Neural progenitor cell (in vitro differentiated cells): ENCODE measurements at regions not wholly inside any gene's neighbourhood (a gene's known extent, or its start where the extent isn't known, plus 50 kb on each side); places are given as distances from the start of the nearest gene placed in this dataset.
A peak's percentile ranks its signal among the peaks of the same experiment; 100 is the strongest.

Experiments
- DNase-seq: peaks from one replicate; pipeline ENCODE4 v3.0.0-alpha.2; 2016; ENCODE audit warnings: low spot score
- H2AFZ ChIP-seq: fragments of 200-600 bp; sonication (generic); replicated peaks from 2 replicates; pipeline ENCODE4 v1.6.1; 2016; ENCODE audit warnings: antibody characterized with exemption
- H3F3A ChIP-seq: fragments of 200-600 bp; sonication (generic); 2 replicates; pipeline ENCODE4 v1.6.1; 2016; ENCODE audit warnings: antibody characterized with exemption, low read depth
- H3K27ac ChIP-seq: fragments of 200-600 bp; sonication (generic); 2 replicates; pipeline ENCODE4 v1.5.1; 2016; ENCODE audit warnings: mild to moderate bottlenecking
- H3K27me3 ChIP-seq: fragments of 200-600 bp; sonication (generic); 2 replicates; pipeline ENCODE4 v1.6.1; 2016; ENCODE audit warnings: mild to moderate bottlenecking, moderate library complexity
- H3K36me3 ChIP-seq: fragments of 200-600 bp; sonication (generic); 2 replicates; pipeline ENCODE4 v1.5.1; 2016
- H3K4me1 ChIP-seq: fragments of 200-600 bp; sonication (generic); 2 replicates; pipeline ENCODE4 v1.6.1; 2016; ENCODE audit warnings: mixed run types
- H3K4me2 ChIP-seq: fragments of 200-600 bp; sonication (generic); 2 replicates; pipeline ENCODE4 v1.6.1; 2016
- H3K4me3 ChIP-seq: fragments of 200-600 bp; sonication (generic); 2 replicates; pipeline ENCODE4 v1.5.1; 2016
- H3K79me2 ChIP-seq: fragments of 200-600 bp; sonication (generic); 2 replicates; pipeline ENCODE4 v1.6.1; 2016; ENCODE audit warnings: low read depth
- H3K9ac ChIP-seq: fragments of 200-600 bp; sonication (generic); 2 replicates; pipeline ENCODE4 v1.6.1; 2016
- H3K9me3 ChIP-seq: fragments of 200-600 bp; sonication (generic); 2 replicates; pipeline ENCODE4 v1.5.1; 2016; ENCODE audit warnings: low read depth
- H4K20me1 ChIP-seq: fragments of 200-600 bp; sonication (generic); 2 replicates; pipeline ENCODE4 v1.6.1; 2016; ENCODE audit warnings: low read depth
- H3K27ac Mint-ChIP-seq: 3 replicates; pipeline ENCODE4 v1.8.0; 2021; ENCODE audit warnings: mixed read lengths
- H3K27me3 Mint-ChIP-seq: 2 replicates; pipeline ENCODE4 v1.8.0; 2022; ENCODE audit warnings: low read depth, mild to moderate bottlenecking, inconsistent platforms, moderate library complexity, mixed read lengths; ENCODE audit not compliant: insufficient read depth
- H3K36me3 Mint-ChIP-seq: 3 replicates; pipeline ENCODE4 v1.8.0; 2021; ENCODE audit warnings: mixed read lengths
- H3K4me1 Mint-ChIP-seq: 3 replicates; pipeline ENCODE4 v1.8.0; 2021; ENCODE audit warnings: mixed read lengths
- H3K4me3 Mint-ChIP-seq: 3 replicates; pipeline ENCODE4 v1.8.0; 2021; ENCODE audit warnings: mild to moderate bottlenecking, moderate library complexity, mixed read lengths
- H3K9me3 Mint-ChIP-seq: 3 replicates; pipeline ENCODE4 v1.8.0; 2020; ENCODE audit warnings: mixed read lengths
- CTCF ChIP-seq: fragments of 200-600 bp; sonication (generic); IDR thresholded peaks from 2 replicates; pipeline ENCODE4 v1.5.1; 2017; ENCODE audit warnings: antibody characterized with exemption, mild to moderate bottlenecking
- EZH2 ChIP-seq: fragments of 200-600 bp; sonication (generic); IDR thresholded peaks from 2 replicates; pipeline ENCODE4 v1.6.1; 2017; ENCODE audit warnings: antibody characterized with exemption, mild to moderate bottlenecking, moderate library complexity
- EZH2phosphoT487 ChIP-seq: fragments of 200-600 bp; sonication (generic); IDR thresholded peaks from 2 replicates; pipeline ENCODE4 v1.6.1; 2017; ENCODE audit warnings: antibody characterized with exemption

- no peak overlapping the region for H2AFZ ChIP-seq
- Mint-ChIP-seq H3K4me1 (peaks cover 9% of the 10 kb centered on the region), H3K36me3 (no peaks in the 10 kb centered on the region), H3K27ac (no peak overlapping the region), H3K27me3 (peaks cover 10% of the 10 kb centered on the region), H3K4me3 (no peak overlapping the region), H3K9me3 (peaks cover 2% of the 10 kb centered on the region)
- no peak overlapping the region for H3K4me3 ChIP-seq
- TF ChIP-seq CTCF (no peak), EZH2 (no peak), EZH2phosphoT487 (no peak)
- H3K9me3 ChIP-seq, result no peaks in the 10 kb centered on the region
- peak overlapping the region; percentile 10 for H3K4me2 ChIP-seq
- no peaks in the 10 kb centered on the region for H3K27me3 ChIP-seq
- H3K36me3 ChIP-seq, result no peaks in the 10 kb centered on the region
- H4K20me1 ChIP-seq, result peaks cover 3% of the 10 kb centered on the region
- DNase-seq, result peak; percentile 23
- H3F3A ChIP-seq, result no peaks in the 10 kb centered on the region
- H3K4me1 ChIP-seq, result no peaks in the 10 kb centered on the region
- H3K9ac ChIP-seq, result no peak overlapping the region
- H3K27ac ChIP-seq, result no peak overlapping the region
- H3K79me2 ChIP-seq, result no peaks in the 10 kb centered on the region
Observed at GRCh38 chr1:37410105-37410504, 64.3 kb upstream of the ZC3H12A start.

- Histone ChIP-seq H3K27me3 (no peaks in the 10 kb centered on the region), H4K20me1 (peaks cover 3% of the 10 kb centered on the region), H2AFZ (no peak overlapping the region), H3K9me3 (no peaks in the 10 kb centered on the region), H3K4me1 (no peaks in the 10 kb centered on the region), H3F3A (no peaks in the 10 kb centered on the region), H3K9ac (no peak overlapping the region), H3K36me3 (no peaks in the 10 kb centered on the region), H3K79me2 (no peaks in the 10 kb centered on the region), H3K27ac (no peak overlapping the region), H3K4me2 (peak overlapping the region; percentile 10), H3K4me3 (no peak overlapping the region)
- DNase-seq, result peak; percentile 86
- H3K27ac Mint-ChIP-seq, result no peak overlapping the region
- H3K36me3 Mint-ChIP-seq, result no peaks in the 10 kb centered on the region
- no peak for TF ChIP-seq CTCF
- no peak for TF ChIP-seq EZH2
- TF ChIP-seq EZH2phosphoT487, result no peak
- peaks cover 9% of the 10 kb centered on the region for H3K4me1 Mint-ChIP-seq
- peaks cover 13% of the 10 kb centered on the region for H3K27me3 Mint-ChIP-seq
- H3K9me3 Mint-ChIP-seq, result peaks cover 6% of the 10 kb centered on the region
- no peak overlapping the region for H3K4me3 Mint-ChIP-seq
Observed at GRCh38 chr1:37410815-37411214, 63.6 kb upstream of the ZC3H12A start.

- H3K4me1 ChIP-seq, result no peaks in the 10 kb centered on the region
- Mint-ChIP-seq H3K9me3 (peaks cover 7% of the 10 kb centered on the region), H3K4me1 (peaks cover 2% of the 10 kb centered on the region), H3K27ac (no peak overlapping the region), H3K36me3 (no peaks in the 10 kb centered on the region), H3K4me3 (peak overlapping the region; percentile 5), H3K27me3 (peaks cover 18% of the 10 kb centered on the region)
- H3F3A ChIP-seq, result no peaks in the 10 kb centered on the region
- H3K27ac ChIP-seq, result no peak overlapping the region
- H3K36me3 ChIP-seq, result no peaks in the 10 kb centered on the region
- no peak overlapping the region for H3K4me3 ChIP-seq
- no peak overlapping the region for H2AFZ ChIP-seq
- no peaks in the 10 kb centered on the region for H3K79me2 ChIP-seq
- H3K9me3 ChIP-seq, result no peaks in the 10 kb centered on the region
- H3K4me2 ChIP-seq, result no peak overlapping the region
- H4K20me1 ChIP-seq, result peaks cover 3% of the 10 kb centered on the region
- no peaks in the 10 kb centered on the region for H3K27me3 ChIP-seq
- H3K9ac ChIP-seq, result no peak overlapping the region
- TF ChIP-seq EZH2 (no peak), CTCF (no peak), EZH2phosphoT487 (no peak)
- no peak for DNase-seq
Observed at GRCh38 chr1:37415611-37416244, 58.7 kb upstream of the ZC3H12A start.
